NT2/D1 (cell line): ENCODE measurements at regions not wholly inside any gene's neighbourhood (a gene's known extent, or its start where the extent isn't known, plus 50 kb on each side); places are given as distances from the start of the nearest gene placed in this dataset.

ENCODE experiments used
- DNase-seq: peaks from one replicate; pipeline ENCODE4 v3.0.0-alpha.2; 2011; ENCODE audit warnings: low read depth, low spot score
- H3K27me3 ChIP-seq: 2 replicates; pipeline ENCODE4 v1.6.0; 2011; ENCODE audit warnings: mild to moderate bottlenecking; ENCODE audit not compliant: insufficient read length, insufficient read depth
- H3K36me3 ChIP-seq: 2 replicates; pipeline ENCODE4 v1.6.1; 2011; ENCODE audit warnings: mild to moderate bottlenecking, low read length, mixed read lengths; ENCODE audit not compliant: insufficient read depth, insufficient read length
- H3K4me1 ChIP-seq: 2 replicates; pipeline ENCODE4 v1.5.1; 2011; ENCODE audit not compliant: insufficient read depth, insufficient read length
- H3K4me3 ChIP-seq: 2 replicates; pipeline ENCODE4 v1.5.1; 2011; ENCODE audit warnings: low read depth; ENCODE audit not compliant: insufficient read length
- H3K9ac ChIP-seq: 2 replicates; pipeline ENCODE4 v1.6.0; 2011; ENCODE audit warnings: low read depth; ENCODE audit not compliant: insufficient read length
- H3K9me3 ChIP-seq: 2 replicates; pipeline ENCODE4 v1.5.1; 2011; ENCODE audit warnings: mild to moderate bottlenecking, low read length; ENCODE audit not compliant: insufficient read depth
- SUZ12 ChIP-seq: IDR thresholded peaks from 2 replicates; pipeline ENCODE4 v1.6.1; 2011; ENCODE audit not compliant: insufficient read length, insufficient read depth; ENCODE audit errors: extremely low read depth
- YY1 ChIP-seq: IDR thresholded peaks from 2 replicates; pipeline ENCODE4 v1.6.1; 2011; ENCODE audit not compliant: insufficient read length, insufficient read depth
- ZNF274 ChIP-seq: IDR thresholded peaks from 2 replicates; pipeline ENCODE4 v1.6.1; 2011; ENCODE audit warnings: mild to moderate bottlenecking, low read depth, low read length

DNA sequence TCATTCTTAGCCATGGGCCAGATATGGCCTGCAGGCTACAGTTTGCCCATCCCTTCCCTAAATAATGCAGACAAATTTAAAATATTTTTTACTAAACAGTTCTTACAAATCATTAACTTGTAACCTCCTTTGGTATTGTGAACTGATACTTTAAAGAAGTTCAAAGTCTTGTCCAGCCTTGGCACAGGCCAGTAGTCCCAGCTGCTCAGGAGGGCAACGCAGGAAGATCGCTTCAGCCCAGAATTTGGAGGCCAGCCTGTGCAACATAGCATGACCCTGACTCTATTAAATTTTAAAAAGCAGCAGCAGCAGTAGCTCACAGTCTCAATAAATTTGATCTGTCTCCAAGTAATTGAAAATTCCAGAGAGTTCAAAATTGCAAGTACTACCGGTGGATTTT is 83.7 kb upstream of the ARHGAP32 start:
- TF ChIP-seq YY1 (no peak), ZNF274 (no peak), SUZ12 (no peak)
- no peaks in the 10 kb centered on the region for H3K36me3 ChIP-seq
- no peaks in the 10 kb centered on the region for H3K9me3 ChIP-seq
- no peaks in the 10 kb centered on the region for H3K4me1 ChIP-seq
- H3K27me3 ChIP-seq: peaks cover 28% of the 10 kb centered on the region
- no peak for DNase-seq
- no peak overlapping the region for H3K4me3 ChIP-seq
- H3K9ac ChIP-seq: no peak overlapping the region

DNA sequence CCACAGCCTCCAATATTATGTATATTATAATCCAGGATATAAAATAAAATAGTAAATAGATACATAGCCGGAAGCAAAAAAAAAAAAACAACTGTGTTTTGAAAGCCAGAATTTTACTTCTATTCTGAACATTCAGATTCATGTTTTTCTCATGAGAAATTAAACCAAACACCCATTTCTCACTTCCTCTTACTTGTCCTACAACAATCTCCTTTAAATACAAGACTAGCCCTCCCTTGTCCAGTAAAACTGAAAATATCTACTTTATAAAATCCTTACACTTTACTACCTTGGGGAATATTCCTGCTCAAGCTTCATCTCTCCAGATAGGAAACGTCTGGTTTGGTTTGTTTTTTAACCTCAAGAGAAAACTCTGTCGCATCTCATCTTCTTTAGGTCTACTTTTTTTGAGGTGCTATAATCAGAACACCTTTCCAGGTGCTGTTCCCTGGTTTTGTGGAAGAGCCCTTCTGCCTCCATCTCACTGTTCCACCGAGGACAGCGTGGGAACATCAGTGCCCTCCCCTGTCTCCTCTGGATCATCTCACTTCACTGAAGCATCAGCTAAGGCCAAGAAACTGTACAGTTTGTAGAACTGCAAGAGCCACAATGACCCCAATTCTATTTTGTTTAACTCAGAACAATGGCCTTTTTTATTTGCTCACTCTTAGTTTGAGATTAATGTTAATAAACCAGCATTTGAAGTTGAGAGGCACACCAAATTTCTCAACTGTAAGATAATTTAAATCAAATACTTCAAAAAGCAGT is 82.0 kb upstream of the ARHGAP32 start:
- no peak for TF ChIP-seq YY1
- no peak for TF ChIP-seq SUZ12
- TF ChIP-seq ZNF274: no peak
- Histone ChIP-seq H3K27me3 (peaks cover 15% of the 10 kb centered on the region), H3K4me1 (no peaks in the 10 kb centered on the region), H3K4me3 (no peak overlapping the region), H3K9ac (no peak overlapping the region), H3K9me3 (no peaks in the 10 kb centered on the region), H3K36me3 (no peaks in the 10 kb centered on the region)
- DNase-seq: no peak

DNA sequence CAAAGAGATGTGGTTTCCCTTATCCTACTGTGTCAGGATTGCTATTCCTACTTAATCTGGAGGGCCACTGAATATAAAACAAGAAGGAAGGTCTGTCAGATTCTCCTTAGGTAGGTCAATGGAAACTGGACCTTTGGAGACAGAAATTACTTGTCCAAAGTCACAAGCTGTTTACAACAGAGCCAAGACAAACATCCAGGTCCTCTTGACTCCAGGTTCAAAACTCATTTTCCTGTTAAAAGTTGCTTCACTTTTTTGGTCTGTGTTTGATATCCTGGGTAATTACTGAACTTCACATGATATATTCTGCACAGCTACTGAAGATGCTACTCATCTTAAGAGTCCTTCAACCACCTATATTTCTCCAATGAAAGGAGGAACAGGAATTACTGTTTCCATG is 81.2 kb upstream of the ARHGAP32 start:
- H3K27me3 ChIP-seq: peaks cover 13% of the 10 kb centered on the region
- H3K4me1 ChIP-seq: no peaks in the 10 kb centered on the region
- no peak overlapping the region for H3K4me3 ChIP-seq
- no peak overlapping the region for H3K9ac ChIP-seq
- no peak for DNase-seq
- no peaks in the 10 kb centered on the region for H3K36me3 ChIP-seq
- no peaks in the 10 kb centered on the region for H3K9me3 ChIP-seq
- TF ChIP-seq SUZ12 (no peak), YY1 (no peak), ZNF274 (no peak)

DNA sequence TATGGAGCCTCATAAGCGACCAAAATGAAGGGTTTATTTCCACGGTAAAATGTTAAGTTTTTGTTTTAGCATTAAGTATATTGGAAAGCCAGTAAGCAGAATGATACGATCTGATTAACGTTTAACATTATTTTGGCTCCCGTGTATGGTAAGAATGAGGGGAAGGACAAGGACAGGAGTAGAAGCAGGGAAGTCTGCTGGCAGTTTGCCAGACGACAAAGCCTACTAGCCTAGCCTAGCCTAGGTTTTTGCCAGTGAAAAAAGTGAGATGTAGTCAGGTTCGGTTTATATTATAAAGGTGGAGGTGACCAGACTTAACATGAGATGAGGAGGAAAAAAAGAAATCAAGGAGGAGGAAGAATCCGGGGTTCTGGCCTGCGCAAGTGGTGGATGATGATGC is 78.9 kb upstream of the ARHGAP32 start:
- Histone ChIP-seq H3K9me3 (no peaks in the 10 kb centered on the region), H3K36me3 (peaks cover 4% of the 10 kb centered on the region), H3K4me1 (no peaks in the 10 kb centered on the region), H3K9ac (no peak overlapping the region), H3K4me3 (no peak overlapping the region), H3K27me3 (no peaks in the 10 kb centered on the region)
- no peak for TF ChIP-seq YY1
- no peak for TF ChIP-seq ZNF274
- no peak for TF ChIP-seq SUZ12
- no peak for DNase-seq

DNA sequence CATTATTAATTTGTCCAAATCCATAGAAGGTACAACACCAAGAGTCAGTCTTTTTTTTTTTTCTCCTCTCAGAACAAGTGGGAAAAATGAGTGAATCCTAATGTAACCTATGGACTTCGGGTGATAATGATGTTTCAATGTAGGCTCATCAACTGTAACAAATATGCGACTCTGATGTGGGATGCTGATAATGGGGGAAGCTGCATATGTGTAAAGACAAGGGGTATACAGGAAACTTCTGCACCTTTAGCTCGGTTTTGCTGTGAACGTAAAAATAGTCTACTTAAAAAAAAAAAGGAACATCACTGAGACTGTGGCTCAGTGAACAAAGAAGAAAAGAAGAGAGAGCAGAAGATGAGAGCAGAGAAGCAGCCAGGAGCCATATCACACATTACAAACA is 78.3 kb upstream of the ARHGAP32 start:
- Histone ChIP-seq H3K4me3 (no peak overlapping the region), H3K36me3 (peaks cover 4% of the 10 kb centered on the region), H3K9ac (no peak overlapping the region), H3K27me3 (no peaks in the 10 kb centered on the region), H3K4me1 (no peaks in the 10 kb centered on the region), H3K9me3 (no peaks in the 10 kb centered on the region)
- TF ChIP-seq ZNF274 (no peak), SUZ12 (no peak), YY1 (no peak)
- DNase-seq: no peak

DNA sequence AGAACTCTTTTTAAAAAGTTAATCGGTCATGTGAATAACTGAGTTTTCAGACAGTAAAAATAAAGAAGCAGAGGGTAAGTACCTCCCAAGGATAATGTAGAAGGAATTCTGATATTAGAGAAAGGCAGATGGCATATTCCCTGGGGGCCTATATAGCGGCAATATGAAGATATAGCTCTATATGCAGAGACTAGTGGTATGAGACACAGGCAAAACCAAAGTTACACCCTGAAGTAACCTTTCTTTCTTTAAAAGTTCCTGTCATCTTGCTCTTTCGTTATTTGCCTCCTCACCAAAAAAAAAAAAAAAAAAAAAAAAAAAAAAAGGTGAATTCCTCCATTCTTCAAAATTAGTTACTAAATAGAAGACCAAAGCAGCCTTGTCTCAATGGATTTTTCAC is 76.2 kb upstream of the ARHGAP32 start:
- no peak for DNase-seq
- no peaks in the 10 kb centered on the region for H3K9me3 ChIP-seq
- H3K4me3 ChIP-seq: no peak overlapping the region
- H3K36me3 ChIP-seq: peaks cover 4% of the 10 kb centered on the region
- no peaks in the 10 kb centered on the region for H3K4me1 ChIP-seq
- no peak for TF ChIP-seq ZNF274
- H3K9ac ChIP-seq: no peak overlapping the region
- H3K27me3 ChIP-seq: no peaks in the 10 kb centered on the region

DNA sequence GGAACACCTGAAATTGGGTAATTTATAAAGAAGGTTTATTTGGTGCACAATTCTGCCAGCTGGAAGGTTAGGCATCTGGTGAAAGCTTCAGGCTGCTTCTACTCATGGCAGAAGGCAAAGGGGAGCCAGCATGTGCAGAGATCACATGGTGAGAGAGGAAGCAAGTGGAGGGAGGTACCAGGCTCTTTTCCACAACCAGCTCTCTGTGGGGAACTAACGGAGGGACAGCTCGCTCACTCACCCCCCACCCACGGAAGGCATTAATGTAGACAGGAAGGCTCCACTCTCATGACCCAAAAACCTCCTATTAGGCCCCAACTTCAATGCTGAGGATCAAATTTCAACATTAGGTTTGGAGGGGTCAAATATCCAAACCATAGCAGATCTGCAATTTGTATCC is 75.6 kb upstream of the ARHGAP32 start:
- H3K27me3 ChIP-seq: no peaks in the 10 kb centered on the region
- H3K9me3 ChIP-seq: no peaks in the 10 kb centered on the region
- H3K4me3 ChIP-seq: no peak overlapping the region
- H3K9ac ChIP-seq: no peak overlapping the region
- no peaks in the 10 kb centered on the region for H3K4me1 ChIP-seq
- TF ChIP-seq ZNF274 (no peak), SUZ12 (no peak), YY1 (no peak)
- DNase-seq: no peak
- peaks cover 4% of the 10 kb centered on the region for H3K36me3 ChIP-seq
